ENCODE measurements at regions not wholly inside any gene's neighbourhood (a gene's known extent, or its start where the extent isn't known, plus 50 kb on each side); places are given as distances from the start of the nearest gene placed in this dataset.

- no peak overlapping the region for H3K4me2 ChIP-seq (ENCODE audit: insufficient read depth, low read length)
- no peaks in the 10 kb centered on the region for H3K36me3 ChIP-seq (ENCODE audit: insufficient read depth, low read length)
- no peaks in the 10 kb centered on the region for H3K4me1 ChIP-seq (ENCODE audit: insufficient read depth, low read length)
- no peak for TF ChIP-seq CTCF (IDR thresholded peaks at IDR 0.05; ENCODE audit: borderline replicate concordance, extremely low read depth, low read length, poor library complexity, severe bottlenecking)
- TF ChIP-seq EZH2 (IDR thresholded peaks at IDR 0.05; ENCODE audit: borderline replicate concordance, low read depth, low read length, severe bottlenecking): no peak
- no peak for ATAC-seq (ENCODE audit: insufficient read depth, low read depth)
- peaks cover 8% of the 10 kb centered on the region for H3K27me3 ChIP-seq (ENCODE audit: insufficient read depth, low read length, poor library complexity)
- H3K27ac ChIP-seq (ENCODE audit: low read length): no peak overlapping the region
- no peaks in the 10 kb centered on the region for H3K9me3 ChIP-seq (ENCODE audit: insufficient read depth, low read length, severe bottlenecking)
- H3K79me2 ChIP-seq (ENCODE audit: insufficient read depth, low read length): no peaks in the 10 kb centered on the region
- H2AFZ ChIP-seq (ENCODE audit: low read depth, low read length): no peak overlapping the region
- no peak overlapping the region for H3K4me3 ChIP-seq (ENCODE audit: low read depth in 1 of 2, low read length in 2 of 2)
- no peak for DNase-seq
- no peaks in the 10 kb centered on the region for H4K20me1 ChIP-seq (ENCODE audit: insufficient read depth, low read length)
- no peak overlapping the region for H3K9ac ChIP-seq (ENCODE audit: low read depth, low read length)
Observed at GRCh38 chr10:123485341-123485960, 180.7 kb upstream of the GPR26 start.

GRCh38 chr10:123488436-123488835 lies 177.7 kb upstream of the GPR26 start:
- TF ChIP-seq CTCF (IDR thresholded peaks at IDR 0.05; ENCODE audit: borderline replicate concordance, extremely low read depth, low read length, poor library complexity, severe bottlenecking): no peak
- no peak for TF ChIP-seq EZH2 (IDR thresholded peaks at IDR 0.05; ENCODE audit: borderline replicate concordance, low read depth, low read length, severe bottlenecking)
- Histone ChIP-seq H3K4me1 (ENCODE audit: insufficient read depth, low read length) (no peaks in the 10 kb centered on the region), H3K27me3 (ENCODE audit: insufficient read depth, low read length, poor library complexity) (peaks cover 11% of the 10 kb centered on the region), H3K9me3 (ENCODE audit: insufficient read depth, low read length, severe bottlenecking) (no peaks in the 10 kb centered on the region), H3K36me3 (ENCODE audit: insufficient read depth, low read length) (no peaks in the 10 kb centered on the region), H3K4me2 (ENCODE audit: insufficient read depth, low read length) (no peak overlapping the region), H4K20me1 (ENCODE audit: insufficient read depth, low read length) (no peaks in the 10 kb centered on the region), H3K4me3 (ENCODE audit: low read depth in 1 of 2, low read length in 2 of 2) (no peak overlapping the region), H3K79me2 (ENCODE audit: insufficient read depth, low read length) (no peaks in the 10 kb centered on the region), H3K27ac (ENCODE audit: low read length) (no peak overlapping the region), H3K9ac (ENCODE audit: low read depth, low read length) (no peak overlapping the region), H2AFZ (ENCODE audit: low read depth, low read length) (no peak overlapping the region)
- ATAC-seq (ENCODE audit: insufficient read depth, low read depth) (no peak), DNase-seq (no peak)

GRCh38 chr10:123491364-123491763 lies 174.8 kb upstream of the GPR26 start:
- Histone ChIP-seq H3K27ac (ENCODE audit: low read length) (no peak overlapping the region), H3K9me3 (ENCODE audit: insufficient read depth, low read length, severe bottlenecking) (no peaks in the 10 kb centered on the region), H4K20me1 (ENCODE audit: insufficient read depth, low read length) (no peaks in the 10 kb centered on the region), H3K4me3 (ENCODE audit: low read depth in 1 of 2, low read length in 2 of 2) (no peak overlapping the region), H3K79me2 (ENCODE audit: insufficient read depth, low read length) (no peaks in the 10 kb centered on the region), H2AFZ (ENCODE audit: low read depth, low read length) (no peak overlapping the region), H3K9ac (ENCODE audit: low read depth, low read length) (no peak overlapping the region), H3K4me1 (ENCODE audit: insufficient read depth, low read length) (no peaks in the 10 kb centered on the region), H3K36me3 (ENCODE audit: insufficient read depth, low read length) (no peaks in the 10 kb centered on the region), H3K4me2 (ENCODE audit: insufficient read depth, low read length) (no peak overlapping the region), H3K27me3 (ENCODE audit: insufficient read depth, low read length, poor library complexity) (peaks cover 11% of the 10 kb centered on the region)
- ATAC-seq (ENCODE audit: insufficient read depth, low read depth) (no peak), DNase-seq (no peak)
- TF ChIP-seq EZH2 (IDR thresholded peaks at IDR 0.05; ENCODE audit: borderline replicate concordance, low read depth, low read length, severe bottlenecking) (no peak), CTCF (IDR thresholded peaks at IDR 0.05; ENCODE audit: borderline replicate concordance, extremely low read depth, low read length, poor library complexity, severe bottlenecking) (no peak)

Data from DND-41 (cell line).